AG09309 (cell line): ENCODE measurements at regions not wholly inside any gene's neighbourhood (a gene's known extent, or its start where the extent isn't known, plus 50 kb on each side); places are given as distances from the start of the nearest gene placed in this dataset.
"Not testable (repeated sequence)": the region's sequence is repeated elsewhere in the genome, so short reads cannot be mapped to it uniquely, and the experiment has no call there.

ENCODE experiments used
- DNase-seq: peaks from one replicate; pipeline ENCODE4 v3.0.0-alpha.2; 2010; ENCODE audit warnings: low read depth
- H3K4me3 ChIP-seq: 2 replicates; pipeline ENCODE4 v1.5.1; 2011; ENCODE audit warnings: mild to moderate bottlenecking, low read depth, low read length, moderate library complexity; ENCODE audit not compliant: control insufficient read depth
- TF ChIP-seq, protein P1 (sequence below): IDR thresholded peaks from 2 replicates; pipeline ENCODE4 v1.5.1; 2011; ENCODE audit warnings: mild to moderate bottlenecking, low read depth, low read length, inconsistent platforms; ENCODE audit not compliant: insufficient read depth, control insufficient read depth; ENCODE audit errors: missing control alignments

GRCh38 chr2:195532628-195533271 lies 124.3 kb upstream of the SLC39A10 start:
- TF ChIP-seq, protein P1, sequence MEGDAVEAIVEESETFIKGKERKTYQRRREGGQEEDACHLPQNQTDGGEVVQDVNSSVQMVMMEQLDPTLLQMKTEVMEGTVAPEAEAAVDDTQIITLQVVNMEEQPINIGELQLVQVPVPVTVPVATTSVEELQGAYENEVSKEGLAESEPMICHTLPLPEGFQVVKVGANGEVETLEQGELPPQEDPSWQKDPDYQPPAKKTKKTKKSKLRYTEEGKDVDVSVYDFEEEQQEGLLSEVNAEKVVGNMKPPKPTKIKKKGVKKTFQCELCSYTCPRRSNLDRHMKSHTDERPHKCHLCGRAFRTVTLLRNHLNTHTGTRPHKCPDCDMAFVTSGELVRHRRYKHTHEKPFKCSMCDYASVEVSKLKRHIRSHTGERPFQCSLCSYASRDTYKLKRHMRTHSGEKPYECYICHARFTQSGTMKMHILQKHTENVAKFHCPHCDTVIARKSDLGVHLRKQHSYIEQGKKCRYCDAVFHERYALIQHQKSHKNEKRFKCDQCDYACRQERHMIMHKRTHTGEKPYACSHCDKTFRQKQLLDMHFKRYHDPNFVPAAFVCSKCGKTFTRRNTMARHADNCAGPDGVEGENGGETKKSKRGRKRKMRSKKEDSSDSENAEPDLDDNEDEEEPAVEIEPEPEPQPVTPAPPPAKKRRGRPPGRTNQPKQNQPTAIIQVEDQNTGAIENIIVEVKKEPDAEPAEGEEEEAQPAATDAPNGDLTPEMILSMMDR = no peak
- H3K4me3 ChIP-seq = peak overlapping the region; percentile 28
- no peak for DNase-seq

DNA sequence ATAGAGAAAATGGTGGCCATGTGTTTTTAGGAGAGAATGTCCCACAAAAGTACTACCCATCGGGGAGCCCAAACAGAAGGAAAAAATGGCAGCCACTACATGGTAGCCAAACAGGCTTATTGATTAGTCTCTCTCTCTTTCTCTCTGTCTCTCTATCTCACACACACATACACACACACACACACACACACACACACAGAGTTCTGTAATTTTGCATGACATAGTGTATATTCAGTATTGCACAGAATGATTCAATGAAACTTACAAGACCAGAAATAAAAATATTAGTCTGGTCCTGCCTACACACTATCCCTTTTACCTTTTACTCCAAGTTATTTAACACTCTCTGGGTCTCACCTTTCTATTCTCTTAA lies 124.8 kb upstream of the SLC39A10 start:
- no peak overlapping the region for H3K4me3 ChIP-seq
- DNase-seq = no peak
- TF ChIP-seq, protein P1 = no peak

DNA sequence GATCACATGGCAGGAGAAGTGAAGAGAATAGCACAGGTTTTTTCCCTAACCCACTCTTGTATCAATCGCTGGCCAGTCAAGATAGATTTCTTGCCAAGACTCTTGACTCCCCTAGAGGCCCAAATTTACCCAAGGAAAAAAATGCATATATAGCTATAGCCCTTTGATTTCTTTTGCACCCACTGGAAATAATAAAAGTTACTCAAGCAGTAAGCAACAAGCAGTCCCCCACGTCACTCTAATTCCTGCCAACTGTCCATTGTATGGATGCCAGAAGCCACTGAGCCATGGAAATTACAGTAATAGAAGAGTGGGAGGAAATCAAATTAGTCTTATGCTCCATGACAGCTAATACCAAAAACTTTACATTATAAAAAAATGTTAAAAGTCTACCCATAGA lies 125.3 kb upstream of the SLC39A10 start:
- TF ChIP-seq, protein P1 = no peak
- no peak for DNase-seq
- no peak overlapping the region for H3K4me3 ChIP-seq

- not testable (repeated sequence) for DNase-seq, H3K4me3 ChIP-seq
Measured at GRCh38 chr2:195523242-195523641, 133.8 kb upstream of the SLC39A10 start.

DNA sequence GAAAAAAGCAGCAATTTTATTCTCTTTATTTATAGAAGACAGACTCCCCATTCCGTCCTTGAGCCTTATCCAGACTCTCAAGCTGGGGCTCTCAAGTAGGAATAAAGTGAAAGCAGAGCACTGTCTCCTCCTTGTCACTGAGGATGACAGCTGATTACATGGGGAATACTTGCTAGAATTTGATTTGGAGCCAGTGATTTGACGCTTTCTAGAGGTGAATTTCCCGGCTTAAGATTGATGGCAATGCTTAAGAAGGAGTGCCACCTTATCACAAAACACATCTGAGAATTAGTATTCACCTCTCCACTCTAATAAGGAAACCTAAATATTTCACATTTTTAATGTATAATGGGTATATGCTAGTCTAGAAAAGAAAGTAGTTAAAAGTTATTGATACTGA lies 135.4 kb upstream of the SLC39A10 start:
- TF ChIP-seq, protein P1 = no peak
- DNase-seq = no peak
- H3K4me3 ChIP-seq = no peak overlapping the region

DNA sequence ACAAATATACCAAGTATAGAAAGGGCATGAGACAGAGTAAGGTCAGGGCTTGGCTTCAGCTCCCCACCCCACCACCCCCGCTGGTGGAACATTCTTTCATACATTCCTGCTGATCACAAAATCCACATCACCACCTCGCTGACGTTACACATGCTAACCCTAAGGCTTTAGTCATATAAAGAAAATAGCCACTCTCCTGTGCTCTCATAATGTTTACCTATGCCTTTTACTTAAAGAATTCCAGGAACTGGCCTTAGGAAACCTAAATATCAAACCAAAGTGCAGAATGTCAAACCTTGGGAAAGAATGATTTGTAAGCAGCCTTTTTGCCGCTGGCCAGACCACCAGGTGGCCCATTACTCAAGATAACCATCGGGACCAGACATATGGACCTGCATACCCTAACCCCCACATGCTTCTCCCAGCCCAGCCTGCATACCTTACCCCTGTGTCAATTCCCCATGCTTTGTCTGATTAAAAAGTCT lies 136.3 kb upstream of the SLC39A10 start:
- no peak overlapping the region for H3K4me3 ChIP-seq
- peak; percentile 73 for DNase-seq
- TF ChIP-seq, protein P1 = no peak

- TF ChIP-seq, protein P1 = no peak
- DNase-seq = no peak
- H3K4me3 ChIP-seq = no peak overlapping the region
Measured at GRCh38 chr2:195515551-195515950, 141.5 kb upstream of the SLC39A10 start.
